ENCODE measurements at regions not wholly inside any gene's neighbourhood (a gene's known extent, or its start where the extent isn't known, plus 50 kb on each side); places are given as distances from the start of the nearest gene placed in this dataset.

GRCh38 chr10:8216893-8217292, 162.4 kb downstream of the GATA3 start:
- no peak for DNase-seq (ENCODE audit: low spot score)
- in situ Hi-C loops (cut with HindIII; ENCODE audit: low sequenced_read_pairs), result no loop called here

GRCh38 chr10:8221451-8221850, 167.0 kb downstream of the GATA3 start:
- no peak for DNase-seq (ENCODE audit: low spot score)
- in situ Hi-C loops (cut with HindIII; ENCODE audit: low sequenced_read_pairs), result no loop called here

GRCh38 chr10:8224591-8224990, 170.1 kb downstream of the GATA3 start:
- in situ Hi-C loops (cut with HindIII; ENCODE audit: low sequenced_read_pairs), result no loop called here
- no peak for DNase-seq (ENCODE audit: low spot score)

GRCh38 chr10:8225187-8225586, 170.7 kb downstream of the GATA3 start:
- in situ Hi-C loops (cut with HindIII; ENCODE audit: low sequenced_read_pairs), result no loop called here
- DNase-seq (ENCODE audit: low spot score), result no peak

GRCh38 chr10:8227246-8227645, 172.8 kb downstream of the GATA3 start:
- DNase-seq (ENCODE audit: low spot score), result no peak
- in situ Hi-C loops (cut with HindIII; ENCODE audit: low sequenced_read_pairs), result no loop called here

- no peak for DNase-seq (ENCODE audit: low spot score)
- in situ Hi-C loops (cut with HindIII; ENCODE audit: low sequenced_read_pairs), result no loop called here
Measured at GRCh38 chr10:8229153-8229552, 174.7 kb downstream of the GATA3 start.

GRCh38 chr10:8230902-8231301, 176.4 kb downstream of the GATA3 start:
- in situ Hi-C loops (cut with HindIII; ENCODE audit: low sequenced_read_pairs), result no loop called here
- DNase-seq (ENCODE audit: low spot score), result no peak

- no peak for DNase-seq (ENCODE audit: low spot score)
- in situ Hi-C loops (cut with HindIII; ENCODE audit: low sequenced_read_pairs), result no loop called here
Measured at GRCh38 chr10:8233049-8233448, 178.6 kb downstream of the GATA3 start.

- in situ Hi-C loops (cut with HindIII; ENCODE audit: low sequenced_read_pairs), result no loop called here
- no peak for DNase-seq (ENCODE audit: low spot score)
Measured at GRCh38 chr10:8233832-8234259, 179.4 kb downstream of the GATA3 start.

- no peak for DNase-seq (ENCODE audit: low spot score)
- in situ Hi-C loops (cut with HindIII; ENCODE audit: low sequenced_read_pairs), result no loop called here
Measured at GRCh38 chr10:8235253-8236027, 181.0 kb downstream of the GATA3 start.

GRCh38 chr10:8238986-8239385, 184.5 kb downstream of the GATA3 start:
- DNase-seq (ENCODE audit: low spot score), result no peak
- in situ Hi-C loops (cut with HindIII; ENCODE audit: low sequenced_read_pairs), result no loop called here

- in situ Hi-C loops (cut with HindIII; ENCODE audit: low sequenced_read_pairs), result no loop called here
- DNase-seq (ENCODE audit: low spot score), result no peak
Measured at GRCh38 chr10:8240861-8241260, 186.4 kb downstream of the GATA3 start.

- DNase-seq (ENCODE audit: low spot score), result no peak
- in situ Hi-C loops (cut with HindIII; ENCODE audit: low sequenced_read_pairs), result no loop called here
Measured at GRCh38 chr10:8242295-8242872, 187.9 kb downstream of the GATA3 start.

GRCh38 chr10:8245131-8245813, 190.8 kb downstream of the GATA3 start:
- no peak for DNase-seq (ENCODE audit: low spot score)
- in situ Hi-C loops (cut with HindIII; ENCODE audit: low sequenced_read_pairs), result no loop called here

GRCh38 chr10:8245814-8246142, 191.3 kb downstream of the GATA3 start:
- in situ Hi-C loops (cut with HindIII; ENCODE audit: low sequenced_read_pairs), result no loop called here

GRCh38 chr10:8246548-8246947, 192.1 kb downstream of the GATA3 start:
- DNase-seq (ENCODE audit: low spot score), result no peak
- in situ Hi-C loops (cut with HindIII; ENCODE audit: low sequenced_read_pairs), result no loop called here

More at GRCh38 chr10:8245814-8246142, 191.3 kb downstream of the GATA3 start:
- no peak for DNase-seq (ENCODE audit: low spot score)

- in situ Hi-C loops (cut with HindIII; ENCODE audit: low sequenced_read_pairs), result no loop called here
- DNase-seq (ENCODE audit: low spot score), result no peak
Measured at GRCh38 chr10:8247191-8247590, 192.7 kb downstream of the GATA3 start.

- DNase-seq (ENCODE audit: low spot score), result no peak
- in situ Hi-C loops (cut with HindIII; ENCODE audit: low sequenced_read_pairs), result no loop called here
Measured at GRCh38 chr10:8248868-8249267, 194.4 kb downstream of the GATA3 start.

- in situ Hi-C loops (cut with HindIII; ENCODE audit: low sequenced_read_pairs), result no loop called here
- no peak for DNase-seq (ENCODE audit: low spot score)
Measured at GRCh38 chr10:8254350-8254749, 199.9 kb downstream of the GATA3 start.

- in situ Hi-C loops (cut with HindIII; ENCODE audit: low sequenced_read_pairs), result no loop called here
- no peak for DNase-seq (ENCODE audit: low spot score)
Measured at GRCh38 chr10:8255301-8255700, 200.8 kb downstream of the GATA3 start.

GRCh38 chr10:8260645-8261044, 206.2 kb downstream of the GATA3 start:
- no peak for DNase-seq (ENCODE audit: low spot score)
- in situ Hi-C loops (cut with HindIII; ENCODE audit: low sequenced_read_pairs), result no loop called here
